OCI-LY7 (cell line): ENCODE measurements at regions not wholly inside any gene's neighbourhood (a gene's known extent, or its start where the extent isn't known, plus 50 kb on each side); places are given as distances from the start of the nearest gene placed in this dataset.

Experiments used
- BruUV-seq: library from RNA; stranded (reverse); fragments of 400-500 nt; replicated peaks from 2 replicates; lab custom pipeline; 2021; lab: Mats Ljungman, UMichigan
- CTCF ChIA-PET: fragments of 300-600 bp; sonication (Branson Sonifier 250); formaldehyde crosslinking; loops from one replicate; lab custom pipeline; 2022; ENCODE audit warnings: antibody characterized with exemption; ENCODE audit not compliant: unreplicated experiment; lab: Charles Lee
- POLR2A ChIA-PET: fragments of 300-600 bp; sonication (Branson Sonifier 250); formaldehyde crosslinking; loops from one replicate; lab custom pipeline; 2022; ENCODE audit warnings: antibody characterized with exemption; lab: Charles Lee
- DNase-seq: peaks from one replicate; pipeline ENCODE4 v3.0.0-alpha.2; 2015; ENCODE audit warnings: low spot score
- H2AFZ ChIP-seq: fragments of 200-600 bp; sonication (generic), shearing (Covaris generic); 2 replicates; pipeline ENCODE4 v1.6.1; 2014; ENCODE audit warnings: mild to moderate bottlenecking, antibody characterized with exemption, low read length, moderate library complexity
- H3K27ac ChIP-seq: fragments of 200-600 bp; sonication (generic); 2 replicates; pipeline ENCODE4 v1.5.1; 2014; ENCODE audit warnings: mixed run types, low read depth, mild to moderate bottlenecking, moderate library complexity, low read length, inconsistent platforms; ENCODE audit not compliant: poor library complexity, severe bottlenecking
- H3K36me3 ChIP-seq: fragments of 200-600 bp; sonication (generic); 2 replicates; pipeline ENCODE4 v1.6.1; 2014; ENCODE audit warnings: mild to moderate bottlenecking, antibody characterized with exemption, low read length, moderate library complexity, mixed read lengths; ENCODE audit not compliant: insufficient read depth
- H3K4me1 ChIP-seq: fragments of 200-600 bp; sonication (generic); 2 replicates; pipeline ENCODE4 v1.5.1; 2014; ENCODE audit warnings: mild to moderate bottlenecking, low read length; ENCODE audit not compliant: insufficient read depth, poor library complexity, severe bottlenecking
- H3K4me2 ChIP-seq: fragments of 200-600 bp; sonication (generic); 2 replicates; pipeline ENCODE4 v1.6.1; 2014; ENCODE audit warnings: mild to moderate bottlenecking, low read length
- H3K4me3 ChIP-seq: fragments of 200-600 bp; sonication (generic); 2 replicates; pipeline ENCODE4 v1.5.1; 2014; ENCODE audit warnings: mild to moderate bottlenecking, low read depth, low read length; ENCODE audit not compliant: poor library complexity, severe bottlenecking
- H3K79me2 ChIP-seq: fragments of 200-600 bp; sonication (generic); 2 replicates; pipeline ENCODE4 v1.6.1; 2016; ENCODE audit warnings: low read depth, mild to moderate bottlenecking, low read length, moderate library complexity, mixed read lengths; ENCODE audit not compliant: insufficient read depth
- H3K9me2 ChIP-seq: fragments of 200-600 bp; sonication (generic); 2 replicates; pipeline ENCODE4 v1.6.1; 2016; ENCODE audit warnings: mild to moderate bottlenecking, low read length, mixed read lengths; ENCODE audit not compliant: insufficient read depth
- H3K9me3 ChIP-seq: fragments of 200-600 bp; sonication (generic); 2 replicates; pipeline ENCODE4 v1.6.1; 2014; ENCODE audit warnings: mild to moderate bottlenecking, mixed run types, low read length, mixed read lengths
- H4K20me1 ChIP-seq: fragments of 200-600 bp; sonication (generic); 2 replicates; pipeline ENCODE4 v1.6.1; 2014; ENCODE audit warnings: mild to moderate bottlenecking, antibody characterized with exemption, low read length, moderate library complexity, mixed read lengths; ENCODE audit not compliant: insufficient read depth
- EZH2phosphoT487 ChIP-seq: fragments of 200-600 bp; sonication (generic); IDR thresholded peaks from 2 replicates; pipeline ENCODE4 v1.6.1; 2018; ENCODE audit warnings: low read depth, borderline replicate concordance, mild to moderate bottlenecking, mixed run types, antibody characterized with exemption, low read length, moderate library complexity, mixed read lengths
- intact Hi-C: fragments of 100-400 bp; cut with micrococcal nuclease; formaldehyde crosslinking; loops from one replicate; pipeline ENCODE4 v1.10.0; 2022; ENCODE audit not compliant: unreplicated experiment
- TF ChIP-seq, protein P1 (sequence below): fragments of 200-600 bp; sonication (generic); conservative IDR thresholded peaks from 2 replicates; pipeline ENCODE4 v1.5.1; 2014; ENCODE audit warnings: mild to moderate bottlenecking, antibody characterized with exemption, low read length, moderate library complexity, mixed read lengths

DNA sequence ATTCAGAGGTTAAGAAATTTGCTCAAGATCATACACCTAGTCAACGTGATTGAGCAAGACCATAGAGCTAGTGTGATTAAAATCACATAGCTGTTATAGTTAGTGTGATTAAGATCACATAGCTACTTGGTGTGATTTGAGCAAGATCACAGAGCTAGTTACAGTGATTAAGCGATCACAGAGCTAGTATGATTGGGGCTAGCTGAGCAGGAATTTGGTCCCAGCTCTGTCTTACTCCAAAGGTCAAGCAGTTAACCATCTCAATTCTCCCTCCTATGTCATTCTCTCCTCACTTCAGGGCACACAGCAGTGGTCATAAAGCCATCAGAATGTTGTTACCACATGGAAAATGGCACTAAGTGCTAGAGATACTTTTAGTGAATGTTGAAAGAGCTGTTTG, 158.2 kb downstream of the SPTSSA start:
- no peaks in the 10 kb centered on the region for H3K9me2 ChIP-seq
- no peaks in the 10 kb centered on the region for H4K20me1 ChIP-seq
- no peak overlapping the region for H2AFZ ChIP-seq
- H3K79me2 ChIP-seq = no peaks in the 10 kb centered on the region
- H3K4me2 ChIP-seq = no peak overlapping the region
- intact Hi-C loops = loop anchor here (10.0 kb wide), 2 partner anchors 459 to 1729 kb away; no protein-coding TSS in a partner anchor
- ChIA-PET POLR2A (interaction anchor here (0.7 to 0.9 kb wide), 2 partner anchors 14 to 81 kb away, joined by 3 to 6 read pairs; no protein-coding TSS in a partner anchor), CTCF (no interaction called here)
- no peak overlapping the region for H3K27ac ChIP-seq
- no peak overlapping the region for H3K4me3 ChIP-seq
- H3K36me3 ChIP-seq = no peaks in the 10 kb centered on the region
- H3K4me1 ChIP-seq = no peaks in the 10 kb centered on the region
- BruUV-seq = no TSS peak
- DNase-seq = no peak
- no peaks in the 10 kb centered on the region for H3K9me3 ChIP-seq
- TF ChIP-seq, protein P1, sequence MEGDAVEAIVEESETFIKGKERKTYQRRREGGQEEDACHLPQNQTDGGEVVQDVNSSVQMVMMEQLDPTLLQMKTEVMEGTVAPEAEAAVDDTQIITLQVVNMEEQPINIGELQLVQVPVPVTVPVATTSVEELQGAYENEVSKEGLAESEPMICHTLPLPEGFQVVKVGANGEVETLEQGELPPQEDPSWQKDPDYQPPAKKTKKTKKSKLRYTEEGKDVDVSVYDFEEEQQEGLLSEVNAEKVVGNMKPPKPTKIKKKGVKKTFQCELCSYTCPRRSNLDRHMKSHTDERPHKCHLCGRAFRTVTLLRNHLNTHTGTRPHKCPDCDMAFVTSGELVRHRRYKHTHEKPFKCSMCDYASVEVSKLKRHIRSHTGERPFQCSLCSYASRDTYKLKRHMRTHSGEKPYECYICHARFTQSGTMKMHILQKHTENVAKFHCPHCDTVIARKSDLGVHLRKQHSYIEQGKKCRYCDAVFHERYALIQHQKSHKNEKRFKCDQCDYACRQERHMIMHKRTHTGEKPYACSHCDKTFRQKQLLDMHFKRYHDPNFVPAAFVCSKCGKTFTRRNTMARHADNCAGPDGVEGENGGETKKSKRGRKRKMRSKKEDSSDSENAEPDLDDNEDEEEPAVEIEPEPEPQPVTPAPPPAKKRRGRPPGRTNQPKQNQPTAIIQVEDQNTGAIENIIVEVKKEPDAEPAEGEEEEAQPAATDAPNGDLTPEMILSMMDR = no peak
- TF ChIP-seq EZH2phosphoT487 = no peak

DNA sequence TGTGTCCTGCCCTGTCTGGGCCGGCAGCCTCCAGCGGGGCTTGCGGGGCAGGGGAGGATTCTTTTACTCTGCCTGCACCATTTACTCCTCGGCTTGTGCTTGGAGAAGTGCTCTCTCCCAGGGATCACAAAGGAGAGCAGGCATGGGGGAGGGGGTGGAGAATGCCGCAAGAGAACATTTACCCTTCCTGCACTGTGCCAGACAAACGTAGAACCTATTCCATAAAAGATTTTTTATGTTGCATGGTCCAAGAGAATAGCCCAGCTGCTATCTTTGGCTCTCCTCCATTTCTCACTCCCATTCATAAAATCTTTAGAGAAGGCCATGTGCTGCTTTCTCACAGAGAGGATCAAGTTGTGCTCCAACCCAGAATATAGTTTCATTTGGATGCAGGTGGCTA, 159.4 kb downstream of the SPTSSA start:
- Histone ChIP-seq H3K9me2 (no peaks in the 10 kb centered on the region), H3K79me2 (no peaks in the 10 kb centered on the region), H3K4me1 (no peaks in the 10 kb centered on the region), H4K20me1 (no peaks in the 10 kb centered on the region), H3K27ac (no peak overlapping the region), H3K4me3 (no peak overlapping the region), H2AFZ (no peak overlapping the region), H3K36me3 (no peaks in the 10 kb centered on the region), H3K4me2 (no peak overlapping the region), H3K9me3 (no peaks in the 10 kb centered on the region)
- POLR2A ChIA-PET = no interaction called here
- BruUV-seq = no TSS peak
- no peak for DNase-seq
- intact Hi-C loops = loop anchor here (10.0 kb wide), 2 partner anchors 458 to 1728 kb away; no protein-coding TSS in a partner anchor
- TF ChIP-seq, protein P1 = no peak
- TF ChIP-seq EZH2phosphoT487 = no peak
- CTCF ChIA-PET = no interaction called here

DNA sequence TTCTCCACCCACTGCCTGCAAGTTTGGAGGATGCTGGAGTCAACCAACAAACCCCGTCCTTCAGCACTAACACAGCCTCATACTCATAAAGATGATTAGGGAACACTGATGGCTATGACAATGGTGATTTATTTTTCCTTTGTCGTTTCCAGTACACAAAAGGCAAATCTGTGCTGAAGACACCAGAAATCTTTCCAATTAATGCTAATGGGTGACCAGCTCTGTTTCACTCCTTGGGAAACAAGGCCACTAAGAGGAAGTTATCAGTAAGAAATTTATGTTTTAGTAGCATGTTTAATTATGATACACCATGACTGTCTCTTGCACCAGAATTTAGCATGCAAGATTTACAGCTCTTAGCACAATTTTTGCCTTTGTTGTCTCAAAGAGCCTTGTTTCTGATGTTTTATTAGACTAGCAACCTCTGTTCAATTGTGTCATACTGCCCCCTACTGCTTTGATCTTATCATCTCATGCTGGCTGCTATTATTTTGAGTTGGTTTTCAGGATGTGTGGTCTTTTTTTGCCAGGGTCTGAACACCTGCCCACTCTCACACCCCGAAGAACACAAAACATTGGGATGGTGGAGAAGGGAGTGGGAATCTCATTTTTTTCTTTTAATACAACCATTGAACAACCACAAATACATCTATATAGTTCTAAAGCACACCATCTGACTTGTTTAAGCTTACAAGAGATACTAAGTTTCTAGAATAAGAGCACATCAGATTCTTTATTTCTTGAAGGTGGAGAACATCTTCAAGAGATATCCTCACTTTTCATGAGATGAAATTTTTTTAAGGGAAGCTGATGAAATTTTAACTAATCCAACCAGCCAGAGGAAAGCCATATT, 160.9 kb downstream of the SPTSSA start:
- no TSS peak for BruUV-seq

More for the DNA sequence above, 160.9 kb downstream of the SPTSSA start:
- Histone ChIP-seq H3K4me2 (no peak overlapping the region), H3K27ac (no peak overlapping the region), H3K36me3 (no peaks in the 10 kb centered on the region), H3K4me3 (no peak overlapping the region), H3K9me2 (no peaks in the 10 kb centered on the region), H3K4me1 (no peaks in the 10 kb centered on the region), H3K79me2 (no peaks in the 10 kb centered on the region), H3K9me3 (no peaks in the 10 kb centered on the region), H4K20me1 (no peaks in the 10 kb centered on the region), H2AFZ (no peak overlapping the region)
- TF ChIP-seq, protein P1 = peak; percentile 86
- TF ChIP-seq EZH2phosphoT487 = no peak
- peak; percentile 42 for DNase-seq
- CTCF ChIA-PET = no interaction called here
- POLR2A ChIA-PET = interaction anchor here (0.7 kb wide), 1 partner anchor 29 kb away, joined by 5 read pairs; no protein-coding TSS in a partner anchor
- intact Hi-C loops = loop anchor here (10.0 kb wide), 2 partner anchors 456 to 1726 kb away; no protein-coding TSS in a partner anchor
